ENCODE measurements at regions not wholly inside any gene's neighbourhood (a gene's known extent, or its start where the extent isn't known, plus 50 kb on each side); places are given as distances from the start of the nearest gene placed in this dataset.

- H3K4me1 ChIP-seq (ENCODE audit: insufficient read depth, low read length) = no peaks in the 10 kb centered on the region
- TF ChIP-seq CTCF (IDR thresholded peaks at IDR 0.05) = no peak
- no peak overlapping the region for H3K27ac ChIP-seq (ENCODE audit: low read depth in 1 of 2, low read length in 2 of 2)
- Mint-ChIP-seq H3K27me3 (peaks cover 22% of the 10 kb centered on the region), H3K36me3 (ENCODE audit: low read depth) (no peaks in the 10 kb centered on the region), H3K9me3 (no peaks in the 10 kb centered on the region), H3K27ac (no peak overlapping the region), H3K4me3 (no peak overlapping the region), H3K4me1 (ENCODE audit: low read depth) (no peaks in the 10 kb centered on the region)
- no peaks in the 10 kb centered on the region for H3K9me3 ChIP-seq (ENCODE audit: control insufficient read depth in 1 of 2, insufficient read depth in 1 of 2, low read length in 2 of 2)
- no peak for DNase-seq
- ChIA-PET POLR2A (no interaction called here), CTCF (no interaction called here)
- ATAC-seq (ENCODE audit: poor library complexity) = no peak
- no peak overlapping the region for H3K4me3 ChIP-seq (ENCODE audit: low read length)
- intact Hi-C loops (cut with DNase I, micrococcal nuclease) = no loop called here
- no peaks in the 10 kb centered on the region for H3K36me3 ChIP-seq (ENCODE audit: insufficient read depth, low read length)
- H3K27me3 ChIP-seq (ENCODE audit: control insufficient read depth in 1 of 2, insufficient read depth in 2 of 2, low read length in 2 of 2) = no peaks in the 10 kb centered on the region
Measured at GRCh38 chr4:54167508-54167907, 61.6 kb upstream of the PDGFRA start.

- no peak for TF ChIP-seq CTCF (IDR thresholded peaks at IDR 0.05)
- no peak for ATAC-seq (ENCODE audit: poor library complexity)
- Histone ChIP-seq H3K27ac (ENCODE audit: low read depth in 1 of 2, low read length in 2 of 2) (no peak overlapping the region), H3K9me3 (ENCODE audit: control insufficient read depth in 1 of 2, insufficient read depth in 1 of 2, low read length in 2 of 2) (no peaks in the 10 kb centered on the region), H3K4me1 (ENCODE audit: insufficient read depth, low read length) (no peaks in the 10 kb centered on the region), H3K4me3 (ENCODE audit: low read length) (no peak overlapping the region), H3K27me3 (ENCODE audit: control insufficient read depth in 1 of 2, insufficient read depth in 2 of 2, low read length in 2 of 2) (no peaks in the 10 kb centered on the region), H3K36me3 (ENCODE audit: insufficient read depth, low read length) (no peaks in the 10 kb centered on the region)
- H3K4me1 Mint-ChIP-seq (ENCODE audit: low read depth) = no peaks in the 10 kb centered on the region
- no peaks in the 10 kb centered on the region for H3K36me3 Mint-ChIP-seq (ENCODE audit: low read depth)
- DNase-seq = no peak
- intact Hi-C loops (cut with DNase I, micrococcal nuclease) = no loop called here
- peaks cover 27% of the 10 kb centered on the region for H3K27me3 Mint-ChIP-seq
- no peak overlapping the region for H3K27ac Mint-ChIP-seq
- CTCF ChIA-PET = no interaction called here
- H3K4me3 Mint-ChIP-seq = no peak overlapping the region
- no peaks in the 10 kb centered on the region for H3K9me3 Mint-ChIP-seq
- POLR2A ChIA-PET = no interaction called here
Measured at GRCh38 chr4:54169176-54169575, 59.9 kb upstream of the PDGFRA start.

GRCh38 chr4:54172156-54172555, 56.9 kb upstream of the PDGFRA start:
- Mint-ChIP-seq H3K9me3 (no peaks in the 10 kb centered on the region), H3K4me3 (no peak overlapping the region), H3K36me3 (ENCODE audit: low read depth) (no peaks in the 10 kb centered on the region), H3K27me3 (peaks cover 25% of the 10 kb centered on the region), H3K4me1 (ENCODE audit: low read depth) (no peaks in the 10 kb centered on the region), H3K27ac (no peak overlapping the region)
- POLR2A ChIA-PET = no interaction called here
- intact Hi-C loops (cut with DNase I, micrococcal nuclease) = no loop called here
- CTCF ChIA-PET = no interaction called here
- TF ChIP-seq CTCF (IDR thresholded peaks at IDR 0.05) = no peak
- no peak for DNase-seq
- Histone ChIP-seq H3K4me1 (ENCODE audit: insufficient read depth, low read length) (no peaks in the 10 kb centered on the region), H3K27me3 (ENCODE audit: control insufficient read depth in 1 of 2, insufficient read depth in 2 of 2, low read length in 2 of 2) (no peaks in the 10 kb centered on the region), H3K4me3 (ENCODE audit: low read length) (no peak overlapping the region), H3K27ac (ENCODE audit: low read depth in 1 of 2, low read length in 2 of 2) (no peak overlapping the region), H3K36me3 (ENCODE audit: insufficient read depth, low read length) (no peaks in the 10 kb centered on the region), H3K9me3 (ENCODE audit: control insufficient read depth in 1 of 2, insufficient read depth in 1 of 2, low read length in 2 of 2) (no peaks in the 10 kb centered on the region)
- ATAC-seq (ENCODE audit: poor library complexity) = no peak
